Esophagus muscularis mucosa (tissue), 4 donors: ENCODE measurements at regions not wholly inside any gene's neighbourhood (a gene's known extent, or its start where the extent isn't known, plus 50 kb on each side); places are given as distances from the start of the nearest gene placed in this dataset.

Experiments used
- DNase-seq: peaks from one replicate; pipeline ENCODE4 v3.0.0-alpha.2; 2017; ENCODE audit errors: extremely low spot score
- H3K27ac ChIP-seq, 4 donors: fragments of 200-600 bp; sonication (generic); replicated peaks in 1 of 4; 1 replicate in 3 of 4; 2 replicates in 1 of 4; pipeline ENCODE4 v1.5.1; 2016 to 2019; ENCODE audit warnings: mild to moderate bottlenecking in 1 of 4
- H3K27me3 ChIP-seq, 4 donors: fragments of 200-600 bp; sonication (generic); one replicate each; pipeline versions ENCODE4 v1.5.1 to v1.6.0; 2016 to 2019
- H3K36me3 ChIP-seq, 4 donors: fragments of 200-600 bp; sonication (generic); one replicate each; pipeline ENCODE4 v1.5.1; 2016 to 2019
- H3K4me1 ChIP-seq, 4 donors: fragments of 200-600 bp; sonication (generic); one replicate each; pipeline ENCODE4 v1.5.1; 2016 to 2019
- H3K4me3 ChIP-seq, 4 donors: fragments of 200-600 bp; sonication (generic); 1 replicate in 2 of 4; 2 replicates in 2 of 4; pipeline ENCODE4 v1.5.1; 2016 to 2019; ENCODE audit warnings: mild to moderate bottlenecking in 4 of 4, moderate library complexity in 1 of 4
- H3K9me3 ChIP-seq, 4 donors: fragments of 200-600 bp; sonication (generic); 1 replicate in 3 of 4; 2 replicates in 1 of 4; pipeline ENCODE4 v1.5.1; 2016 to 2019
- EP300 ChIP-seq: sonication (generic); formaldehyde crosslinking; IDR thresholded peaks from one replicate; pipeline ENCODE4 v1.6.1; 2017; ENCODE audit warnings: antibody characterized with exemption
- POLR2A ChIP-seq: fragments of 450-650 bp; IDR thresholded peaks from one replicate; pipeline ENCODE4 v1.6.1; 2017; ENCODE audit warnings: antibody characterized with exemption, moderate library complexity, mild to moderate bottlenecking, low read depth
- POLR2AphosphoS5 ChIP-seq, 2 donors: sonication (generic); formaldehyde crosslinking; IDR thresholded peaks; one replicate each; pipeline ENCODE4 v1.6.1; 2017; ENCODE audit warnings: antibody characterized with exemption in 2 of 2
- WGBS: methylation state at CpG from one replicate; pipeline ENCODE4 v1.1.5; 2018; 5-methylcytosine and 5-hydroxymethylcytosine counted together
- intact Hi-C: fragments of 100-400 bp; cut with DNase I; formaldehyde crosslinking; loops from one replicate; pipeline ENCODE4 v1.15.1; 2023
- TF ChIP-seq, protein P1 (sequence below), 3 experiments: fragments of 200-600 bp in 2 of 3; fragments of 450-650 bp in 1 of 3; sonication (generic) in 2 of 3; IDR thresholded peaks; one replicate each; pipeline ENCODE4 v1.5.1; 2017 to 2019; ENCODE audit warnings: antibody characterized with exemption in 3 of 3, mild to moderate bottlenecking in 2 of 3, moderate library complexity in 1 of 3

DNA sequence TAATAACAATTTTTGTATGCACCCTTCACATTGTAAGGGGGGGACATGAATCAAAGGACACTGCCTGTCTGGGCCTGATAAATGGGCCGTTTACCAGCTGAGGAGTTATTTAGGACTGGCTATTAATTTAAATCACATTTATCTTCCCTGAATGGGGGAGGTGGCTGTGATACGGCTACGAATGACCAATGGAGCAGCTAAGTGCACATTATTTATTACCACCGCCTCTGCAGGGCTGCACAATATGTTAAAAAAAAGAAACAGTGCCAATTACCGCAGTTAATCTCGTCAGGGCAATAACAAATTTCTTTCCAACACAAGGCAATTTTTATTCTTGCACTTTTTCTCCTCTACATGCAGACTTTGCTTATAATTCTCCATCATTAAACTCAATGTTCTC, 318.4 kb downstream of the IRX2 start:
- TF ChIP-seq, protein P1, sequence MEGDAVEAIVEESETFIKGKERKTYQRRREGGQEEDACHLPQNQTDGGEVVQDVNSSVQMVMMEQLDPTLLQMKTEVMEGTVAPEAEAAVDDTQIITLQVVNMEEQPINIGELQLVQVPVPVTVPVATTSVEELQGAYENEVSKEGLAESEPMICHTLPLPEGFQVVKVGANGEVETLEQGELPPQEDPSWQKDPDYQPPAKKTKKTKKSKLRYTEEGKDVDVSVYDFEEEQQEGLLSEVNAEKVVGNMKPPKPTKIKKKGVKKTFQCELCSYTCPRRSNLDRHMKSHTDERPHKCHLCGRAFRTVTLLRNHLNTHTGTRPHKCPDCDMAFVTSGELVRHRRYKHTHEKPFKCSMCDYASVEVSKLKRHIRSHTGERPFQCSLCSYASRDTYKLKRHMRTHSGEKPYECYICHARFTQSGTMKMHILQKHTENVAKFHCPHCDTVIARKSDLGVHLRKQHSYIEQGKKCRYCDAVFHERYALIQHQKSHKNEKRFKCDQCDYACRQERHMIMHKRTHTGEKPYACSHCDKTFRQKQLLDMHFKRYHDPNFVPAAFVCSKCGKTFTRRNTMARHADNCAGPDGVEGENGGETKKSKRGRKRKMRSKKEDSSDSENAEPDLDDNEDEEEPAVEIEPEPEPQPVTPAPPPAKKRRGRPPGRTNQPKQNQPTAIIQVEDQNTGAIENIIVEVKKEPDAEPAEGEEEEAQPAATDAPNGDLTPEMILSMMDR (IDR thresholded peaks at IDR 0.05), result no peak
- TF ChIP-seq POLR2AphosphoS5 (IDR thresholded peaks at IDR 0.05) (no peak), EP300 (no peak), POLR2A (no peak)
- intact Hi-C loops, result no loop called here
- Histone ChIP-seq H3K4me3 (no peak overlapping the region), H3K36me3 (no peaks in the 10 kb centered on the region), H3K27ac (no peak overlapping the region), H3K9me3 (no peaks in the 10 kb centered on the region), H3K4me1 (no peaks in the 10 kb centered on the region), H3K27me3 (peaks cover 0 to 32% (median 2%) of the 10 kb centered on the region in 4 donors)
- WGBS, result 24% methylated on average over 6 of the region's 6 CpGs
- DNase-seq, result no peak

DNA sequence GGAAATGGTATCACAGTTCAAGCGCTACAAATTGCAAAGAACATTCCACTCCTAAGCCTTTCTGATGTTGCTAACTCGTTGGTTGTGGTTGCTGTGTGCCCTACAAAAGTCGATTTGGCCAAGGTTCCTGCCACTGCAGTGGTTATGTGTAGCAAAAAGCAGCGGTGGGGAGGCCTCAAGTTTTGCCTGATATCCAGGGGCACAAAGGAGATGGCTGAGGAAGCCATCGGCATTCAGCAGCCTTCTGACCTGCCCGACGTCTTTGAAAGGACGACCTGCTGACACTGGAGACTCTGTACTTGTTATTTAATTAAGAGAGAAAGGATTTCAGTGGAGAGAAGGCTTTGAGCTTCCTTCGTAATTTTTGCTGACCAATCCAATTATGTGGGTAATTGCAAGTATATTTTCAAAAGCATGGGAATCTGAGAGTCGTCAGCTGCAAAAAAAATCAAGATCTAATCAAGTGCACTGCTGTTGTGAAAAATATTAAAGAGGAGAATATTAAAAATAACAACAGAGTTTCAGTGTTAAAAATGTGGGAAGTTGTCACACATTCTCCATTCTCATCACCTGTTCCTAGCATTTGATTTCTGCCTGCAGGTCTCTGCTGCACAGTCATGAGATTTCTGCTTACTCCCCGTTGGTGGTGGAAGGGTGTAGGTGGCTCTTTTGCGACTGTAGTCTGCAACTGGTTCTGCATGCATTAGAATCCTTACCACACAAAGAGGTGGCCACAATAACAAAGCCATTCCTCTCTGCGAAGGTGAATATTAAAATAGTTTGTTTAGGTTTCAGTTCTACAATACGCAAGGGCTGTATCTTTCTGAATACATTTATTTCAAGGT, 319.2 kb downstream of the IRX2 start:
- Histone ChIP-seq H3K27me3 (peaks cover 0 to 32% (median 2%) of the 10 kb centered on the region in 4 donors), H3K9me3 (no peaks in the 10 kb centered on the region), H3K36me3 (no peaks in the 10 kb centered on the region), H3K4me1 (no peaks in the 10 kb centered on the region), H3K27ac (no peak overlapping the region), H3K4me3 (no peak overlapping the region)
- TF ChIP-seq POLR2A (no peak), EP300 (no peak), POLR2AphosphoS5 (IDR thresholded peaks at IDR 0.05) (no peak)
- TF ChIP-seq, protein P1 (IDR thresholded peaks at IDR 0.05), result no peak
- intact Hi-C loops, result no loop called here
- WGBS, result 56% methylated on average over 14 of the region's 14 CpGs
- DNase-seq, result no peak

DNA sequence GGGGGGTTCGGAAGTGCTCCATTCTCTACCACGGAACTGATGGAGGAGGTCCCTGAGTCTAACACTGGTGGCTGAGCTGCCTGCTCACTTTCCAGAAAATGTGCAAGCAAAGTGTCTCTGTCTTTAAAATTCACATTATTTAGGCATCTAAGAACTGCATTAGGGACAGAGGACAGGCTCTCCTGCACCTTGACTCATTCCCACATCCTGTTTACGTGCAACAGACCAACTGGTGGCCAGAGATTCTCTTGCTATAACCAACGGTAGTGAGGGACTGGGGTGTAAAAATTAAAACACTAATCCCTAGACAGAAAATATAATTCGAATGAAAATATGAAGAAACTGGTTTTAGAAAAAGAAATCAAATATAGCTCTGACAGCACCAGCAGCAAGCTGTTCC, 320.9 kb downstream of the IRX2 start:
- Histone ChIP-seq H3K27me3 (peaks cover 0 to 32% (median 2%) of the 10 kb centered on the region in 4 donors), H3K4me3 (no peak overlapping the region), H3K27ac (no peak overlapping the region), H3K9me3 (peaks cover 0 to 1% (median 0%) of the 10 kb centered on the region in 4 donors), H3K4me1 (no peaks in the 10 kb centered on the region), H3K36me3 (no peaks in the 10 kb centered on the region)
- TF ChIP-seq, protein P1 (IDR thresholded peaks at IDR 0.05), result no peak
- no peak for TF ChIP-seq POLR2AphosphoS5 (IDR thresholded peaks at IDR 0.05)
- 74% methylated on average over 5 of the region's 5 CpGs for WGBS
- no peak for DNase-seq
- intact Hi-C loops, result no loop called here

DNA sequence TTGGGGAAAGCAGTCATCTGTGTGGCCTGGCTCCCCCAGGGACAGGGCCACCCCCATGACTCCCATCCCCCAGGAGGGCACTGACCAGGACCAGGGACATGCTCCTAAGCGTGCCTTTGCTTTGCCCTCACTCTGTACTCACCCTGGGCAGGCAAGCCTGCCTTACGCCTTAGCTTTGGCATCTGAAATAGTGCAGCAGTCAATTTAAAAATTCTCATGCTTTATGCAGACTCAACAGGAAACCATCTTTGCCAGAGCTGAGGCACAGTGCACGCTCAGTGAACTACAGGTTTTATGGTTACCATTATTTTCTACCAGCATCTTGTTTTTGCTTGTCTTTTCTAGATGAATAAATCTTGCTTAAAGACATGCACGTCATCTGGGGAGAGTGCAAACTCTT, 323.5 kb downstream of the IRX2 start:
- no peaks in the 10 kb centered on the region for H3K36me3 ChIP-seq
- no peak overlapping the region for H3K27ac ChIP-seq
- intact Hi-C loops, result no loop called here
- peaks cover 0 to 17% (median 2%) of the 10 kb centered on the region in 4 donors for H3K27me3 ChIP-seq
- H3K4me1 ChIP-seq, result no peaks in the 10 kb centered on the region
- H3K9me3 ChIP-seq, result peaks cover 0 to 23% (median 11%) of the 10 kb centered on the region in 4 donors
- WGBS, result 60% methylated on average over 4 of the region's 4 CpGs
- no peak overlapping the region for H3K4me3 ChIP-seq
- no peak for DNase-seq
- TF ChIP-seq POLR2A, result no peak
- TF ChIP-seq EP300, result no peak
- TF ChIP-seq POLR2AphosphoS5 (IDR thresholded peaks at IDR 0.05), result no peak
- TF ChIP-seq, protein P1 (IDR thresholded peaks at IDR 0.05), result no peak
